Activated CD4-positive, alpha-beta memory T cell treated with anti-CD3 and anti-CD28 coated beads, Interleukin-2, amount 10 ng/mL, durations not matched to agents 7 days and 5 days (primary cell): ENCODE measurements at regions not wholly inside any gene's neighbourhood (a gene's known extent, or its start where the extent isn't known, plus 50 kb on each side); places are given as distances from the start of the nearest gene placed in this dataset.

Source experiments
- CTCF ChIA-PET: fragments of 350-600 bp; sonication (Branson Sonifier 250); formaldehyde crosslinking; loops from one replicate; lab custom pipeline; 2021; ENCODE audit warnings: antibody characterized with exemption, inconsistent platforms; lab: Charles Lee
- POLR2A ChIA-PET: fragments of 350-600 bp; sonication (Branson Sonifier 250); formaldehyde crosslinking; loops from one replicate; lab custom pipeline; 2021; ENCODE audit warnings: antibody characterized with exemption; lab: Charles Lee
- DNase-seq: peaks from one replicate; pipeline ENCODE4 v3.0.0-alpha.2; 2020
- H3K27ac Mint-ChIP-seq: one replicate; pipeline ENCODE4 v1.8.0; 2021; ENCODE audit warnings: mild to moderate bottlenecking, mixed read lengths
- H3K27me3 Mint-ChIP-seq: one replicate; pipeline ENCODE4 v1.8.0; 2021; ENCODE audit warnings: mixed read lengths
- H3K36me3 Mint-ChIP-seq: one replicate; pipeline ENCODE4 v1.8.0; 2021; ENCODE audit warnings: low read depth, mixed read lengths
- H3K4me1 Mint-ChIP-seq: one replicate; pipeline ENCODE4 v1.8.0; 2021; ENCODE audit warnings: mixed read lengths
- H3K4me3 Mint-ChIP-seq: one replicate; pipeline ENCODE4 v1.8.0; 2021; ENCODE audit warnings: mild to moderate bottlenecking, mixed read lengths
- H3K9me3 Mint-ChIP-seq: one replicate; pipeline ENCODE4 v1.8.0; 2021; ENCODE audit warnings: mixed read lengths

- H3K36me3 Mint-ChIP-seq, result no peaks in the 10 kb centered on the region
- no peaks in the 10 kb centered on the region for H3K4me1 Mint-ChIP-seq
- no peak overlapping the region for H3K27ac Mint-ChIP-seq
- ChIA-PET CTCF (no interaction called here), POLR2A (no interaction called here)
- no peaks in the 10 kb centered on the region for H3K27me3 Mint-ChIP-seq
- DNase-seq, result no peak
- H3K9me3 Mint-ChIP-seq, result peaks cover 2% of the 10 kb centered on the region
- no peak overlapping the region for H3K4me3 Mint-ChIP-seq
Measured at GRCh38 chr7:41792120-41792519, 89.2 kb upstream of the INHBA start.

GRCh38 chr7:41788556-41788955, 85.7 kb upstream of the INHBA start:
- no peak overlapping the region for H3K4me3 Mint-ChIP-seq
- ChIA-PET CTCF (no interaction called here), POLR2A (no interaction called here)
- peaks cover 3% of the 10 kb centered on the region for H3K27me3 Mint-ChIP-seq
- DNase-seq, result no peak
- H3K4me1 Mint-ChIP-seq, result no peaks in the 10 kb centered on the region
- no peaks in the 10 kb centered on the region for H3K36me3 Mint-ChIP-seq
- H3K9me3 Mint-ChIP-seq, result peaks cover 2% of the 10 kb centered on the region
- H3K27ac Mint-ChIP-seq, result no peak overlapping the region

- no peak for DNase-seq
- ChIA-PET POLR2A (no interaction called here), CTCF (interaction anchor here (0.9 kb wide), 1 partner anchor 153 kb away, joined by 3 read pairs; no protein-coding TSS in a partner anchor)
- Mint-ChIP-seq H3K9me3 (peaks cover 2% of the 10 kb centered on the region), H3K4me3 (no peak overlapping the region), H3K4me1 (no peaks in the 10 kb centered on the region), H3K27ac (no peak overlapping the region), H3K27me3 (peaks cover 3% of the 10 kb centered on the region), H3K36me3 (no peaks in the 10 kb centered on the region)
Measured at GRCh38 chr7:41787651-41788350, 84.9 kb upstream of the INHBA start.

- Mint-ChIP-seq H3K27ac (no peak overlapping the region), H3K36me3 (no peaks in the 10 kb centered on the region), H3K4me3 (no peak overlapping the region), H3K4me1 (no peaks in the 10 kb centered on the region), H3K9me3 (peaks cover 2% of the 10 kb centered on the region), H3K27me3 (peaks cover 3% of the 10 kb centered on the region)
- no peak for DNase-seq
- CTCF ChIA-PET, result no interaction called here
- POLR2A ChIA-PET, result no interaction called here
Measured at GRCh38 chr7:41786944-41787343, 84.1 kb upstream of the INHBA start.

- Mint-ChIP-seq H3K4me3 (no peak overlapping the region), H3K27ac (no peak overlapping the region), H3K4me1 (no peaks in the 10 kb centered on the region), H3K36me3 (no peaks in the 10 kb centered on the region), H3K9me3 (peaks cover 2% of the 10 kb centered on the region), H3K27me3 (peaks cover 3% of the 10 kb centered on the region)
- no peak for DNase-seq
- ChIA-PET POLR2A (no interaction called here), CTCF (no interaction called here)
Measured at GRCh38 chr7:41786404-41786803, 83.5 kb upstream of the INHBA start.

- DNase-seq, result no peak
- H3K27ac Mint-ChIP-seq, result no peak overlapping the region
- peaks cover 3% of the 10 kb centered on the region for H3K27me3 Mint-ChIP-seq
- H3K9me3 Mint-ChIP-seq, result peaks cover 2% of the 10 kb centered on the region
- no peaks in the 10 kb centered on the region for H3K36me3 Mint-ChIP-seq
- POLR2A ChIA-PET, result no interaction called here
- H3K4me1 Mint-ChIP-seq, result no peaks in the 10 kb centered on the region
- H3K4me3 Mint-ChIP-seq, result no peak overlapping the region
- CTCF ChIA-PET, result no interaction called here
Measured at GRCh38 chr7:41785840-41786239, 83.0 kb upstream of the INHBA start.

- H3K27me3 Mint-ChIP-seq, result peaks cover 3% of the 10 kb centered on the region
- H3K4me3 Mint-ChIP-seq, result no peak overlapping the region
- ChIA-PET POLR2A (no interaction called here), CTCF (no interaction called here)
- no peak for DNase-seq
- H3K36me3 Mint-ChIP-seq, result no peaks in the 10 kb centered on the region
- peaks cover 2% of the 10 kb centered on the region for H3K9me3 Mint-ChIP-seq
- no peak overlapping the region for H3K27ac Mint-ChIP-seq
- H3K4me1 Mint-ChIP-seq, result no peaks in the 10 kb centered on the region
Measured at GRCh38 chr7:41785265-41785664, 82.4 kb upstream of the INHBA start.

- DNase-seq, result no peak
- Mint-ChIP-seq H3K36me3 (no peaks in the 10 kb centered on the region), H3K9me3 (no peaks in the 10 kb centered on the region), H3K4me1 (no peaks in the 10 kb centered on the region), H3K4me3 (no peak overlapping the region), H3K27ac (no peak overlapping the region), H3K27me3 (peaks cover 2% of the 10 kb centered on the region)
- ChIA-PET CTCF (no interaction called here), POLR2A (no interaction called here)
Measured at GRCh38 chr7:41779918-41780317, 77.0 kb upstream of the INHBA start.

- ChIA-PET CTCF (no interaction called here), POLR2A (no interaction called here)
- no peak for DNase-seq
- H3K9me3 Mint-ChIP-seq, result peaks cover 3% of the 10 kb centered on the region
- H3K36me3 Mint-ChIP-seq, result no peaks in the 10 kb centered on the region
- no peak overlapping the region for H3K27ac Mint-ChIP-seq
- no peak overlapping the region for H3K4me3 Mint-ChIP-seq
- no peaks in the 10 kb centered on the region for H3K27me3 Mint-ChIP-seq
- H3K4me1 Mint-ChIP-seq, result no peaks in the 10 kb centered on the region
Measured at GRCh38 chr7:41777894-41778596, 75.2 kb upstream of the INHBA start.

GRCh38 chr7:41774966-41775365, 72.1 kb upstream of the INHBA start:
- Mint-ChIP-seq H3K36me3 (no peaks in the 10 kb centered on the region), H3K4me3 (no peak overlapping the region), H3K27me3 (no peaks in the 10 kb centered on the region), H3K4me1 (no peaks in the 10 kb centered on the region), H3K27ac (no peak overlapping the region), H3K9me3 (peaks cover 3% of the 10 kb centered on the region)
- CTCF ChIA-PET, result no interaction called here
- POLR2A ChIA-PET, result no interaction called here
- no peak for DNase-seq

- POLR2A ChIA-PET, result no interaction called here
- CTCF ChIA-PET, result interaction anchor here (0.7 kb wide), 1 partner anchor 1069 kb away, joined by 4 read pairs; no protein-coding TSS in a partner anchor
- H3K4me3 Mint-ChIP-seq, result no peak overlapping the region
- no peak overlapping the region for H3K27ac Mint-ChIP-seq
- peaks cover 3% of the 10 kb centered on the region for H3K9me3 Mint-ChIP-seq
- no peaks in the 10 kb centered on the region for H3K36me3 Mint-ChIP-seq
- no peaks in the 10 kb centered on the region for H3K4me1 Mint-ChIP-seq
- DNase-seq, result no peak
- peaks cover 1% of the 10 kb centered on the region for H3K27me3 Mint-ChIP-seq
Measured at GRCh38 chr7:41773756-41774155, 70.9 kb upstream of the INHBA start.

- POLR2A ChIA-PET, result no interaction called here
- peaks cover 3% of the 10 kb centered on the region for H3K9me3 Mint-ChIP-seq
- CTCF ChIA-PET, result no interaction called here
- H3K36me3 Mint-ChIP-seq, result no peaks in the 10 kb centered on the region
- H3K4me1 Mint-ChIP-seq, result no peaks in the 10 kb centered on the region
- H3K27me3 Mint-ChIP-seq, result peaks cover 1% of the 10 kb centered on the region
- no peak for DNase-seq
- H3K4me3 Mint-ChIP-seq, result no peak overlapping the region
- H3K27ac Mint-ChIP-seq, result no peak overlapping the region
Measured at GRCh38 chr7:41771717-41772116, 68.8 kb upstream of the INHBA start.

GRCh38 chr7:41769162-41769561, 66.3 kb upstream of the INHBA start:
- ChIA-PET CTCF (no interaction called here), POLR2A (no interaction called here)
- no peak for DNase-seq
- H3K9me3 Mint-ChIP-seq, result peaks cover 3% of the 10 kb centered on the region
- H3K36me3 Mint-ChIP-seq, result no peaks in the 10 kb centered on the region
- H3K27ac Mint-ChIP-seq, result no peak overlapping the region
- H3K4me1 Mint-ChIP-seq, result no peaks in the 10 kb centered on the region
- H3K27me3 Mint-ChIP-seq, result peaks cover 1% of the 10 kb centered on the region
- H3K4me3 Mint-ChIP-seq, result no peak overlapping the region

GRCh38 chr7:41763626-41764025, 60.7 kb upstream of the INHBA start:
- Mint-ChIP-seq H3K27ac (no peak overlapping the region), H3K9me3 (peaks cover 1% of the 10 kb centered on the region), H3K4me1 (no peaks in the 10 kb centered on the region), H3K36me3 (no peaks in the 10 kb centered on the region), H3K27me3 (no peaks in the 10 kb centered on the region), H3K4me3 (no peak overlapping the region)
- ChIA-PET CTCF (no interaction called here), POLR2A (no interaction called here)
- DNase-seq, result no peak
